GM23338 (cell line): ENCODE measurements at regions not wholly inside any gene's neighbourhood (a gene's known extent, or its start where the extent isn't known, plus 50 kb on each side); places are given as distances from the start of the nearest gene placed in this dataset.

Experiments
- ATAC-seq: fragments of 200-7000 bp; cut with Tn5 transposase; 3 replicates; pipeline ENCODE4 v1.9.1; 2020
- DNase-seq: peaks from one replicate; pipeline ENCODE4 v3.0.0-alpha.2; 2015; ENCODE audit warnings: low spot score
- H2AFZ ChIP-seq: fragments of 200-600 bp; sonication (generic); 2 replicates; pipeline ENCODE4 v1.8.0; 2016; ENCODE audit warnings: antibody characterized with exemption, mild to moderate bottlenecking, moderate library complexity
- H3F3A ChIP-seq: fragments of 200-600 bp; sonication (generic); replicated peaks from 2 replicates; pipeline ENCODE4 v1.8.0; 2017; ENCODE audit warnings: antibody characterized with exemption, mixed run types, low read depth
- H3K27ac ChIP-seq: fragments of 200-600 bp; sonication (generic); 2 replicates; pipeline ENCODE4 v1.6.1; 2016; ENCODE audit warnings: low read depth
- H3K27me3 ChIP-seq: fragments of 200-600 bp; sonication (generic); 2 replicates; pipeline ENCODE4 v1.8.0; 2016; ENCODE audit warnings: mild to moderate bottlenecking, mixed run types, moderate library complexity; ENCODE audit not compliant: insufficient read depth
- H3K36me3 ChIP-seq: fragments of 200-600 bp; sonication (generic); 2 replicates; pipeline ENCODE4 v1.8.0; 2016; ENCODE audit warnings: mild to moderate bottlenecking; ENCODE audit not compliant: insufficient read depth
- H3K4me1 ChIP-seq: fragments of 200-600 bp; sonication (generic); 2 replicates; pipeline ENCODE4 v1.8.0; 2016; ENCODE audit warnings: mild to moderate bottlenecking, moderate library complexity; ENCODE audit not compliant: insufficient read depth
- H3K4me2 ChIP-seq: fragments of 200-600 bp; sonication (generic); 2 replicates; pipeline ENCODE4 v1.7.1; 2017; ENCODE audit warnings: mixed run types
- H3K4me3 ChIP-seq: fragments of 200-600 bp; sonication (generic); 2 replicates; pipeline ENCODE4 v1.6.1; 2016; ENCODE audit warnings: mixed run types
- H3K79me2 ChIP-seq: fragments of 200-600 bp; sonication (generic); replicated peaks from 2 replicates; pipeline ENCODE4 v1.8.0; 2017; ENCODE audit warnings: mild to moderate bottlenecking; ENCODE audit not compliant: insufficient read depth
- H3K9me2 ChIP-seq: fragments of 200-600 bp; sonication (generic); 2 replicates; pipeline ENCODE4 v1.8.0; 2017; ENCODE audit not compliant: insufficient read depth
- H4K20me1 ChIP-seq: fragments of 200-600 bp; sonication (generic); replicated peaks from 2 replicates; pipeline ENCODE4 v1.8.0; 2017; ENCODE audit warnings: mild to moderate bottlenecking; ENCODE audit not compliant: insufficient read depth
- H3K27ac Mint-ChIP-seq: 2 replicates; pipeline ENCODE4 v1.8.0; 2020; ENCODE audit warnings: inconsistent platforms, mild to moderate bottlenecking, moderate library complexity, mixed read lengths
- H3K27me3 Mint-ChIP-seq: 3 replicates; pipeline ENCODE4 v1.8.0; 2022; ENCODE audit warnings: low read depth, mild to moderate bottlenecking, moderate library complexity, mixed read lengths, inconsistent platforms; ENCODE audit not compliant: insufficient read depth, poor library complexity
- H3K36me3 Mint-ChIP-seq: 3 replicates; pipeline ENCODE4 v1.8.0; 2021; ENCODE audit warnings: low read depth, mild to moderate bottlenecking, inconsistent platforms, moderate library complexity, mixed read lengths
- H3K4me1 Mint-ChIP-seq: 3 replicates; pipeline ENCODE4 v1.8.0; 2020; ENCODE audit warnings: mild to moderate bottlenecking, inconsistent platforms, mixed read lengths
- H3K4me3 Mint-ChIP-seq: 3 replicates; pipeline ENCODE4 v1.8.0; 2021; ENCODE audit warnings: moderate library complexity, mild to moderate bottlenecking, inconsistent platforms, mixed read lengths
- H3K9me3 Mint-ChIP-seq: 3 replicates; pipeline ENCODE4 v1.8.0; 2020; ENCODE audit warnings: moderate library complexity, mild to moderate bottlenecking, inconsistent platforms, mixed read lengths
- CREB1 ChIP-seq: fragments of 250-450 bp; sonication (Bioruptor Pico); IDR thresholded peaks from 2 replicates; pipeline ENCODE4 v1.5.0; 2020; ENCODE audit warnings: low read depth, mild to moderate bottlenecking, moderate library complexity
- ETS1 ChIP-seq: IDR thresholded peaks from 2 replicates; pipeline ENCODE4 v1.6.1; 2016; ENCODE audit warnings: antibody characterized with exemption
- EZH2 ChIP-seq: fragments of 200-600 bp; sonication (generic); IDR thresholded peaks from one replicate; pipeline ENCODE4 v1.8.0; 2017; ENCODE audit warnings: antibody characterized with exemption, mild to moderate bottlenecking, low read depth; ENCODE audit not compliant: unreplicated experiment
- EZH2phosphoT487 ChIP-seq: fragments of 200-600 bp; sonication (generic); IDR thresholded peaks from one replicate; pipeline ENCODE4 v1.8.1; 2018; ENCODE audit warnings: antibody characterized with exemption; ENCODE audit not compliant: unreplicated experiment
- JUNB ChIP-seq: IDR thresholded peaks from one replicate; pipeline ENCODE4 v1.6.1; 2016; ENCODE audit warnings: antibody characterized with exemption; ENCODE audit not compliant: unreplicated experiment
- NANOG ChIP-seq: IDR thresholded peaks from 2 replicates; pipeline ENCODE4 v1.6.1; 2016; ENCODE audit warnings: antibody characterized with exemption, borderline replicate concordance
- POLR2AphosphoS5 ChIP-seq: IDR thresholded peaks from 2 replicates; pipeline ENCODE4 v1.6.1; 2016; ENCODE audit warnings: antibody characterized with exemption, low read depth
- STAT1 ChIP-seq: IDR thresholded peaks from one replicate; pipeline ENCODE4 v1.6.1; 2016; ENCODE audit warnings: antibody characterized with exemption; ENCODE audit not compliant: unreplicated experiment
- ZNF114 ChIP-seq: fragments of 250-450 bp; sonication (Bioruptor Pico); IDR thresholded peaks from 2 replicates; pipeline ENCODE4 v1.5.0; 2020; ENCODE audit warnings: mild to moderate bottlenecking, moderate library complexity
- ZNF331 ChIP-seq: fragments of 250-450 bp; sonication (Bioruptor Pico); IDR thresholded peaks from 2 replicates; pipeline ENCODE4 v1.5.0; 2020; ENCODE audit warnings: low read depth, mild to moderate bottlenecking, moderate library complexity
- ZNF462 ChIP-seq: fragments of 250-450 bp; sonication (Bioruptor Pico); IDR thresholded peaks from 2 replicates; pipeline ENCODE4 v1.5.0; 2020; ENCODE audit warnings: mild to moderate bottlenecking, moderate library complexity

GRCh38 chr15:46941241-46941640 lies 776.1 kb upstream of the SEMA6D start (continued):
- TF ChIP-seq CREB1 (CRISPR knock-in tag) (no peak), JUNB (no peak), STAT1 (no peak), NANOG (no peak), POLR2AphosphoS5 (no peak), ETS1 (no peak)

- no peaks in the 10 kb centered on the region for H3K27me3 Mint-ChIP-seq
- H4K20me1 ChIP-seq, result no peaks in the 10 kb centered on the region
- H3K4me1 Mint-ChIP-seq, result no peaks in the 10 kb centered on the region; the same call in 2 of the 3 replicates
- H3K9me2 ChIP-seq, result peaks cover 6% of the 10 kb centered on the region; the same call in 1 of the 2 replicates
- no peak overlapping the region for H3K27ac Mint-ChIP-seq
- ATAC-seq (no peak), DNase-seq (no peak)
- H3K4me1 ChIP-seq, result peaks cover 4% of the 10 kb centered on the region; the same call in 1 of the 2 replicates
- no peak overlapping the region for H2AFZ ChIP-seq
- no peaks in the 10 kb centered on the region for H3F3A ChIP-seq
- H3K36me3 Mint-ChIP-seq, result peaks cover 6% of the 10 kb centered on the region; the same call in 1 of the 3 replicates
- no peak for TF ChIP-seq CREB1 (CRISPR knock-in tag)
- TF ChIP-seq ZNF114, result no peak
- no peak for TF ChIP-seq EZH2phosphoT487
- TF ChIP-seq ZNF331 (CRISPR knock-in tag), result no peak
- H3K4me3 Mint-ChIP-seq, result no peak overlapping the region
- H3K27me3 ChIP-seq, result no peaks in the 10 kb centered on the region
- H3K27ac ChIP-seq, result no peak overlapping the region
- peaks cover 54% of the 10 kb centered on the region for H3K9me3 Mint-ChIP-seq
- no peaks in the 10 kb centered on the region for H3K36me3 ChIP-seq
- no peak overlapping the region for H3K4me3 ChIP-seq
- H3K4me2 ChIP-seq, result no peak overlapping the region
- H3K79me2 ChIP-seq, result no peaks in the 10 kb centered on the region
These were observed 770.4 kb upstream of the SEMA6D start for GRCh38 chr15:46946953-46947352.

GRCh38 chr15:46955576-46955975 lies 761.7 kb upstream of the SEMA6D start:
- Histone ChIP-seq H3K4me2 (no peak overlapping the region), H4K20me1 (no peaks in the 10 kb centered on the region), H3K4me3 (no peak overlapping the region), H3K27ac (no peak overlapping the region), H3K9me2 (no peaks in the 10 kb centered on the region), H3F3A (no peaks in the 10 kb centered on the region), H3K79me2 (no peaks in the 10 kb centered on the region), H3K4me1 (no peaks in the 10 kb centered on the region), H2AFZ (no peak overlapping the region), H3K36me3 (no peaks in the 10 kb centered on the region), H3K27me3 (no peaks in the 10 kb centered on the region)
- DNase-seq (no peak), ATAC-seq (no peak)
- H3K27me3 Mint-ChIP-seq, result peaks cover 3% of the 10 kb centered on the region
- peaks cover 35% of the 10 kb centered on the region for H3K9me3 Mint-ChIP-seq
- no peak overlapping the region for H3K4me3 Mint-ChIP-seq
- no peaks in the 10 kb centered on the region for H3K4me1 Mint-ChIP-seq
- no peaks in the 10 kb centered on the region for H3K36me3 Mint-ChIP-seq
- no peak overlapping the region for H3K27ac Mint-ChIP-seq
- TF ChIP-seq ETS1 (no peak), ZNF114 (no peak), STAT1 (no peak), ZNF462 (CRISPR knock-in tag) (no peak), ZNF331 (CRISPR knock-in tag) (no peak), EZH2 (no peak)
